Dedifferentiated amniotic fluid mesenchymal stem cell (primary cell): ENCODE measurements at regions not wholly inside any gene's neighbourhood (a gene's known extent, or its start where the extent isn't known, plus 50 kb on each side); places are given as distances from the start of the nearest gene placed in this dataset.

Experiments used
- DNase-seq: peaks from one replicate; pipeline ENCODE4 v3.0.0-alpha.2; 2016; ENCODE audit errors: extremely low spot score

DNA sequence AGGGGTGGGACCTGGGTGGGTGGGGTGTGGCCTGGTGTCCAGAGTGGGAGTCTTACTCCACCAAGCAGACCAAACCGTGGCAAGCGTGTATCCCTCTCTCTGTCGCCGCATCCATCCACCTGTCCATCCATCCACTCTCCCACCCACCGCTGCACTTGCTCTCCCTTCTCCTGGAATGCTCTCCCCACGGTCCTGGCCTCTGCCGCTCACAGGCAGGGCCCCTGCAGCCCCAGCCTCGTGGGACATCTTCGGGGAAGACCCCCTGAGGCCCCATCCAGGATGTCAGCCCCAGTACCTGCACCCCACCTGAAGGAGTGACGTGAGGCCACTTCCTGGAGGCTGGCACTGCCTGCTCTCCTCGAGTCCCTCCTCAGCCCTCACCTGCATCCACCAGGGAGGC lies 189.5 kb upstream of the GSE1 start:
- DNase-seq = no peak

DNA sequence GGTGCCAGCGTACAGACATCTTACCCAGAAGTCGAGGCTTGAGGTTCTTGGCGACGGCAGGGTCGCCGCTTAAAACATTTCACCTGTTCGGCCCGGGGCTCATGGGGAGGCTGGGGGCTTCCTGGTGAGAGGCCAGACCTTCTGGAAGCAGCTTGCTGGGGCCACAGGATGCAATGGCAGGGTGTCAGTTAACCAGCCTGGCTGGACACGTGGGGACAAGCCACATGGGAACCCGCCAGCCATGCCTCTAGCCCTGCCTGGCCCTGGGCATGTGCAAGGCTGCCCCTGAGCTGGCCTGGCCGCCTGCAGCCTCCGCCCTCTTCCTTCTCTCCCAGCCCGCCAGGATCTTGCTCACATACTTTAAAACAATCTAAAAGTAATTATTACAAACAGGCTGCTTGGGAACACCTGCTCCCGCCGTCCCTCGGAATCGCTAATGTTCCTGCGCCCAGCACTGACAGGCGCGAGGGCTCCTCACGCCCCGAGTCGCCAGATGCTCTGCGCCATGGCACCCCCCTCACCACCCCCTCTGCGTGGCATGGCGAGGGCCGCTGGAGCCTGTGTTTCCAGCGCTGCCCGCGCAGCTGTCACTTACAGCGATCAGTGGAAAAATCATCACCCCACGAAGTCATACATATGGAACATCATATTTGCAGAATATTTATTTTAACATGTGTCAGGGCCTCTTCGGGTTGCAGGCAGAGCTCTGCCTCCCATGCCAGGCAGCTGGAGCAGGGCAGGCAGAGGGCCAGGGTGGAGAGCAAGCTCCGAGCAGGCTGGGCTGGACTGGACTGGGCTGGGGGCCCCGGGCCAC lies 188.7 kb upstream of the GSE1 start:
- no peak for DNase-seq

DNA sequence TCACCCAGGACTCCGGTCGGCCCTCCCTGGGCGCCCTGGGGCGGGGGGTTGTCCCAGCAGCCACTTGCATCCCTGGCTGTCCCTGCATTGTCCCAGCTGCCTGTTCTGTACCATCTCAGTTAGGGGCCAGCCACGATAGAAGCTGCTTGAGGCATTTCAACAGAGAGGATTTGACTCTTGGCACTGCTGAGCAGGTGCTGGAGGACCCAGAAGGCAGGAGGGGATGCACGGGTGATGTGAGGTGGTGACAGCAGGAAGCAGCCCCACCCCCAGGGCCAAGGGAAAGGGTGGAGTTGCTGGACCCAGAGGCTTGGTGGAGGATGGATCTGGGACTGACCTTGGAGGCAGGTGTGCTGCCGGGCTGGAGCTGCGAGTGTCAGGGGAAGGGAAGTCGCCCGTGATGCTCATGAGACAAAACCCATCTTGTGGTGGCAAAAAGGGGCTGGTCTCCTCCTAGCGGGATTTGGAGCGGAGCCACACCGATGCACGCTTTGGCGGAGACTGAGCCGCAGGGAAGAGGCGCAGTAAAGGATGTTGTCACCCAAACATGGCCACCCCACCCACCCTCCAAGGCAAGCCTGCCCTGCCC lies 188.0 kb upstream of the GSE1 start:
- no peak for DNase-seq

DNA sequence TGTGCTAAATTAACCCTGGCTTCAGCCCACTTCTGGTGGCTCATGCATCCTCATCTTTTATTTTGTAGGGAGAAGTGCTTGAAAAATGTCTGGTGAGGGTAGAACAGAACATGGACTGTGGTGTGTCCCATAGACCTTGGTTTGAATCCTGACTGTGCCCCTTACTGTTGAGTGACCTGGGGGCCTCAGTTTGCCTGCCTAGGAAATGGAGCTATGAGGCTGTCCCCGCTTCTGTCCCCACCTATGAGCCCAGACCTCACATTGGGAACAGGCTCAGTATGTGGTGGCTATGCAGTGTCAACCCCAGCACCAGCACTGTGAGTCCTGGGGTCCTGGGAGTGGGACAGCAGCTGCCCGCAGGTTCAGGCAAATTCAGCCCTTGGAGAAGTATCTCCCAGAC lies 186.3 kb upstream of the GSE1 start:
- DNase-seq = no peak

DNA sequence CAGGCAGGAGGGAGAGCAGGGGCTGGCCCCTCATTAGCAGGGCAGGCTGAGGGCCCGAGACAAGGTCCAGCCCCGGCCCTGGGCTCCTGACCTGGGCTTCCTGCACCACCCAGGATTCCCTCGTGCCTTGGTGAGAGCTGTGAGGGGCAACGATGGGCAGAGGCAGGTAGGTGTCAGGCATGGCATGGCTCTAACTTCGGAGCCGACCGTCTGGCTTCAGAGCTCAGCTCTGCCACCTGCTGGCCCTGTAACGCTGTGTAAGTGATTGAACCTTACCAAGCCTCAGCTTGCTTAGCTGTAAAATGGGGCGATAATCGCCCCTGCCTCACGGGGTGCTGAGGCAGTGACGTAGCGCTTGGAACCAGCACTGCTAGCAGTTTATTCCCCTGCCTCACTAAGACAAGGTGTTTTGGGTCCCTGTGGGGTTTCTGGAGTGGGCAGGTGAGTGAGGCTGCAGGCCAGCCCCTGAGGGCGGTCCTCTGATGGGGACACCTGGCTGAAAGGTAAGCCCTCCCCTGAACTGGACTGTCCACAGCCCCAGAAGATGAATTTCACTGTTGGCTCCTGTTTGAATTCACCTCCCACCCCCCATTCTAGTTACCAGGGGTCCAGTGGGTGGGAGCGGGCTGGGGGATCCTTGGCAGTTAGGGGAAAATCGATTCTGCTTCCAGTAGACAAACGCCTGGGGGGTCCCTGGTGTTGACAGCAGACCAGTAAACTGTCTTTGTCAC lies 184.8 kb upstream of the GSE1 start:
- DNase-seq = no peak

DNA sequence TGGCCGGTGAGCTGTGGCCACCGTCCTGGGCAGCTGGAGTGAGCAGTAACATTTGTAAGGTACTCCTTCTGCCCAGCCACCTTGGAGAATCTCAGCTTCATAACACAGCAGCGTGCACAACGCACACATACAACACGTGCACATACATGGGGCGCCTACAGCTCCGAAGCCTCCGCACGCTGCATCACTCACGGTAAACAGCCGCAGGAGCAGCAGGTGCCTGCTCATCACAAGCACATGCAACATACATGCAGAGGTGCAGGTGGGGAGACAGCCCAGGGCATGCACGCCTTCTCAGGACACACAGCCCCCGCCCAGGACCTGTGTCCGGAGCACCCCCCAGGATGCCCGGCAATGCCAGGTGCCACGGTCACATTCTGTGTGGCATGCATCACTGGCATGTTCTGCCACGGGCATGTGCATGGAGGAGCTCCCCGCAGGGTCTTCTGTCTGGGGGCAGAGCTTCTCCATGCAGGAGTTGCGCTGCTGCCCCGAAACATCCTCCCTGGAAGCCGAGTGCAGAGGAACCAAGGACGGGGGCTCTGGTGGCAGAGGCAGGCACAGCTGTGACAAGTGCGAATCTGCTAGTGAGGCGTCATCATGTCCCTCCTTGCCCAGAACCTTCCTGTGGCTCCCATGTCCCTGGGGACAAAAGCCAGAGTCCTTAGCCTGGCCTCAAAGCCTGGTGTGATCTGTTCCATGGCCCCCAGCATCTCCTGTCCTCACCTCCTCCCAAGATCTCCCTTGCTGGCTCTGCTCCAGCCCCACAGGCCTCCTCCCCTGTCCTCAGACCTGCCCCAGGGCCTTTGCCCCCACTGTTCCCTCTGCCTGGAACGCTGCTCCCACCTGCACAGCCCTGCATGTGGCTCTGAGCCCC lies 184.0 kb upstream of the GSE1 start:
- DNase-seq = no peak

DNA sequence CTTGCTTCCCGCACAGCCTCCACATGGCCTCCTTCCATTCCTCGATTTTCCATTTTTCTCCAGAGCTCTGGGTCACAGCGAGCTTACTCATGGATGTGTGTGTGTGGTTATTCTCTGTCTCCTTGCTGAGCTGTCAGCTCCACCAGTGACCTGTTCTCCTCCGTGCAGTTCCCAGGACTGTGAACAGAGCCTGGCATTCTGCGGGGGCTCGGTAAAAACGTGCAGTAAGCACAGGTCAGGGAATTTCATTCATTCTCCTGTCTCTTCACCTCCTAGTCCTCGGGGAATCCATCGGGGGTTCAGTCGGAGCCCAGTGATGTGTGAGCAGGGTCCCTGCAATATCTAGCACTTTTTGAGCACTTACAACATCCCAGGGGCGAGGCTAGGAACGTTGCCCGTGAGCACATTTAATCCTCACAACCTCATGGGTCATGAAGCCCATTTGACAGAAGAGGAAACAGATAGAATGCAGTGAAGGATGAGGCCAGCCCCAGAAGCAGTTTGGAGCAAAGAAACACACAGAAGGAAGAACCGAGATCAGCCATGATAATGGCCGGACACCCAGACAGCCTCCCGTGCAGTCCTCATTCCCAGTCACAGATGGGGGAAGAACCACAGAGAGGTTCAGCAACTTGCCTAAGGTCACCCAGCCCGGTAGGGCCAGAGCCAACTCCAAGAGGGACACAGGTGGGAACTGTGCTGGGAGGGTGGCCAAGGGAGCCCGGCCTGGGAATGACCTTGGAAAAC lies 183.2 kb upstream of the GSE1 start:
- DNase-seq = no peak

DNA sequence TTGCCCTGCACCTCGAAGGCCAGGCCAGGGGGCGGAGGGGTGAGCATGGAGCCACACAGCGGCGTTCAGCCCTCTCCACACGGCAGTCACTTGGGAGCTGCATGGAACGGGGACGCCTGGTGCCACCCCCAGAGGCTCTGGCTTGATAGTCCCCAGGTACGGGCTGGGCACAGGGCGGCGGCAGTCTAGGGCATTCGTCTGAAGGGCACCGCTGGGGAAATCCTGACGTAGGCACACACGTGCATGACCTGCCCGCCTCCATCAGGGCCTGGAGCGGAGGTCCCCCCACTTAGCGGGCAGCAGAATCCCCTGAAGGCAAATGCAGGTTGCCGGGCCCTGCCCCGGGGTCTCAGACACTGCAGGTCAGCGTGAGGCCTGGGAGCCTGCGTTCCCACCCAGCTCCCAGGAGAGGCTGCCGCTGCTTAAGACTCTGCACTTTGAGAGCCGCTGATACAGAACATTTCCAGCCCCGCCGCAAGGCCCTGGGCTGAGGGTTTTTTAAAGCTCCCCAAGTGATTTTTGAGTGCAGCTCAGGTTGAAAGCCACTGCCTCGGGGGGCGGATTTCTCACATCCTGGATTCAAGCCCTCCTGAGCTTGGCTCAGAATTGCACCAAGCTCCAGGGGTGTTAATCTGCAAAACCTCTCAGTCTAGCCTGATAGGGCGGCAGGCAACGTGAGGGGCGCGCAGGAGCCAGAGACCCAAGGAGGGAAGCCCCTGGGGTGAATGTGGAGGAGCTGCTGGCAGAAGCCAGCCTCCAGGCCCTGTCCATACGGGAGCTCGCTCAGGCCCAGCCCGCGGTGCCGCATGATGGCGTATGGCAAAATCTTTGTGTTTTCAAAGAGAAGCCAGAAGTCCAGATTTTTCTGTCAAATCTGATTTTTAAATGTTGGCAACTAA lies 182.3 kb upstream of the GSE1 start:
- DNase-seq = no peak

DNA sequence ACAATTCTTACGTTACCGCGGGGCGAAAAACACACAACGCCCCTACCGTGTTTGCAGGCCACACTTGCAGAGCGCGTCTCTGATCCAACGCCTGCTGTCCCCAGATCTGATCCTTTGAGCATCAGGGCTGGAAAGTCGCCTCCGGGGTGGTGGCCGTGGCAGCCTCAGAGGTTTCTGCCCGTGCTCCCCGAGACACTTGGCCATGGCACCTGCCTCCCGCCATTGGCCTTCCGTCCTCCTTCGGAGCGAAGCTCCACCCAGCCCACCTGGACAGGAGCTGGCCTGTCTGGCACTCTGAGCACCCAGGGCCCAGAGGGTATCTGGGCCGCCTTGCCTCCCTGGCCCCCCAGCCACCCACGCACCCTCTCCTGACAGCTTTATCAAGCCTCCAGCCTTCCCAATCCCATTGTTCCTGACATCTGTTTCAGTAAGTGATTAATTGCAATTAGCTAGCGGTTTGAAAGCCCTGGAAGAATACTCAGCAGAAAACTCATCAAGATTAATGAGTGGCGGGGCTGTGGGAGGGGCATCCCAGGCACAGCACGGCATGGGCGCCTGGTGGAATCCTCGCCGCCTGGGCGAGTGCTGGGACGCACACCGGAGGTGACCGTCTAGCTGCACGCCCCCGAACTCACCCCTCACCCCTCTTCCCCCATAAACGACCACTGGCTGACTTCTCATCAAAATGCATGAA lies 181.5 kb upstream of the GSE1 start:
- DNase-seq = no peak

DNA sequence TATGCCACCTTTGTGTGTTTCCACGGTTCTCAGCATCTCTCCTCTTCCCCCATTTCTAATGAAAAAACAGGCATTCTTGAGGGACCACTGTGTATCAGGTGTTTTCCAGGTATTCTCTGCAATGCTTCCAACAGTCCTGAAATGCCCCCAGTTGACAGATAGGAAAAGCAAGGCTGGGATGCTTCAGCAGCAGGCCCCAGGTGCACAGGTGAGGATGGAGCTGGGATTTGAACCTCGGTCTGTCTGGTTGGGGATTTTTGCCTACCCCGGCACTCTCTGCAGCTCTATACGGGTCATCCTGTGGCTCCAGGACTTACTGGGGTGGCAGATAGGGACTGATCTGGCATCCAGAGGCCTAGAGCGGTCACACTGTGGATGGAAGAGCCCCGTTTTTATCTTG lies 180.5 kb upstream of the GSE1 start:
- no peak for DNase-seq

DNA sequence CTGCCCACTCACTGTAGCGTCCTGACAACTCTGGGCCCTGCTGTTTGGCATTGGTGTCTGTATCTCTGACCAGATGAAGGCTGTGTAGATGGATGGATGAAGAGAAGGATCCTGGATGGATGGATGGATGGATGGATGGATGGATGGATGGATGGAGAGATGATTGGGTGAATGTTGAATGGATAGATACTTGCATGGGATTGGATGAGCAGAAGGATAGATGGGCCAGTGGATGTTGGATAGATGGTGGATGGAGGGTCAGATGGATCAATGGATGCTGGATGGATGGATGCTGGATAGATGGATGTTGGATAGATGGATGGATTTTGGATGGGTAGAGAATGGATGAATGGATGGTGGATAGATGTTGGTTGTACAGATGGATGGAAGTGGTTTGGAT lies 179.6 kb upstream of the GSE1 start:
- no peak for DNase-seq

DNA sequence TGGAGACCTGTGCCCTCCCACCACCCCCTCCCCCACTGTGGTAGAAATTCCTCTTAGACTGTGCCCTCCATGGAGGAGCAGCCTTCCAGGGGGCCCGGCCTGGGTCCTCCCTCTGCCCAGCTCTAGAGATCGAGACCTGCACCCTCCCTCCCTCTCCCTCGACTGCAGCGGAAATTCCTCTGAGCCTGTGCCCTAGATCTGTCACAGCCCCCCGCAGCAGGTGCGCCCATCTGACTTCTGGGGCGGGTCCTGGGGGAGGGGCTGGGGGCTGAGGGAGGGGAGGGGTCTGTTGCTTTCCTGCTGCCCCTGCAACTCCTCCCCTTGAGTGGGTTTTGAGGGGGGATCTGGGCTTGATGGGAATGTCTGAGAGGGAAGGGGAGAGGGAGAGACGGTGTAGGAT lies 177.8 kb upstream of the GSE1 start:
- no peak for DNase-seq

DNA sequence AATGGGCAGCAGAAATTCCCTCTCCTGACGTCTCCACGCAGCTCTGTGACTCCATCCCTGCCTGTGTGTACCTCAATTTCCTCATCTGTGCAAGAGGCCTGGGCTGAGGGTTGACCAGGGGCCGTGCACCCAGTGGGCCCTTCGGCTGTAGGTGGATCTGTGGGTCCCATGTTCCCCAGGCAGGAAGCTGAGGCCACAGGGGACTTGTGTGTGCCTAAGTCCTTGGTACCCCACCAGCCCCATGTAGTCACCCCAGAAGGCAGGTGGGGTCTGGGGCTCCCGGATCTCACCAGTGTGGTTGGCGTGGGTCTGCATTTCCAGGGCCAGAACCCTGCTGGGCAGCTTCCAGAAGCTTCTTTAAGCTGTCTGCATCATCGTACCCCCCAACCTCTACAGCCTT lies 177.4 kb upstream of the GSE1 start:
- DNase-seq = no peak

DNA sequence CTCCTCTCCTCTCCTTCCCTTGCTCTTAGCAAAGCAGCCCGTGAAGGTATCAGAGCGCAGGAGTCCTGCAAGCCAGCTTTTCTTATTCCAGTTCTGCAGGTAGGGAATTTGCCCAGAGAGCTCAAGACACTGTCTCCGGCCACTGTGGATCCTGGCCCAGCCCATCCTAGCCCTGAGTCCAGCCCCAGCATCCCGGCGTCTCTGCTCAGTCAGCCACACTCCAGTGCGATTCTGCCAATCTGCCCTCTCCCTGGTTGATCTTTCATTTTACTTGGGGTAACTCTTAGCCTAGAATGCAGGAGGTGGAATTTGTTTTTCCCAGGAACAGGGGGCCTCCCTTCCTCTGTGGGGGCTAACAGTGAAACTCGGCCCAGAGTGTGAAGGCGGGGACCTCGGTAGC lies 176.9 kb upstream of the GSE1 start:
- no peak for DNase-seq

DNA sequence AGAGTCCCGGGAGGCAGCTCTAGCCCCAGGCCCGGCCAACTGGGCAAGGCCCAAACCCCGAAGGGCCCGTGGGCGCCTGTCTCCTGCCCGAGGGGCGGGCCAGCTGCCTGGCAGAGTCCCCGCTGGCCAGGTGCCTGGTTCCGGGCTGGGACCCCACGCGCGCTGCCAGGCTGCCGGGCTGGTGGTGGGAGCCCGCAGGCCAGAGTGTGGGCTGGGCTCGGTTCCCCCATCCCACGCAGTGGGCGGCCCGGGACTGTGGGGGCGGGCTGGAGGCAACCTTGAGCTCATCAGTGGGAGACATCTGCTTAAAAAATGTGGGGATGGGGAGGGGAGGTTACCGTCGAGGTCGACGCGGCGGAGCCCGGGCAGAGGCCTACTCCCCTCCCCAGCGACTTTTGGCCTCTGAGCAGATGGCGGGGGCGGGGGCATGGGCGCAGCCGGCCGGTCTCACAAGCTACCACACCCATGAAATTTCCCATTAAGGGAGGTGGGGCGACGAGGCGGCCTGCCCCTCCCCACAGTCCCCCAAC lies 176.4 kb upstream of the GSE1 start:
- no peak for DNase-seq

DNA sequence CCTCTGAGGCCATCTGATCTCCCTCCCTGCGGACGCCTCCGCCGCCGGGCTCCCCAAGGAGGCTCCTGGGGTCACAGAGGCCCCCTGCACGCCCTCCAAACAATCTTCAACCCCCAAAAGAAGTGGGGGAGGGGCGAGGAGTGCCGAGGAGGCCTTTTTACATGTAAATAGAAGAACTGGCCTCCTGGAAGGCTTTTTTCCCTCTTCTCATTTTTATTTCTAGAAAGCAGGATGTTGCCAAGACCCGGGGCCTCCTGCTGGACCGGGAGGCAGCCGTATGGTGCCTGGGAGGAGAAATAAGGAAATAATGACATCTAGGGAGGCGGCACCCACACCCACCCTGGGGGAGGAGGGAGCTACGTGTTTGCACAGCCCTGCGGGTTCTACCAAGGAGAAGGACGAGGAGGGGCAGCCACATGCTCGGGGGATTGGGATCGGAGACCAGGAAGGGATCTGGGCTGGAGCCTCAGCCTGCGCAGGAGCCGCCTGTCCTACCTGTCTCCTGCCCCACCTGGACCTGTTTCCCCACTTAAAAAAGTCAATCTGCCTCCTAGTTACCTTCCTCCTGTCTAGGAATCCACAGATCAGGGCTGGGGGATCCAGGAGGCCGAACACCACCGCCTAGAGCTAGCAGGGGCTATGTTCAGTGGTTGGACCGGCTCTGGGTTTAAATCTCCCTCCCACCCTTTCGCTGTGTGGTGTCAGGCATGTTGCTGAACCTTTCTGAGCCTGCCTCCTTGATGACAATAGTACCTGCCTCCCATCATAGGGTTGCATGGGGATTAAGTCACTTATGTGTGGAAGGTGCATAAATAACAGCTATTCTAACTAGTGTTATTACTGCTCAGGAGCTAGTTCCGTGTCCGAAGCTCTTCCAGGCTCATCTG lies 175.7 kb upstream of the GSE1 start:
- DNase-seq = no peak

DNA sequence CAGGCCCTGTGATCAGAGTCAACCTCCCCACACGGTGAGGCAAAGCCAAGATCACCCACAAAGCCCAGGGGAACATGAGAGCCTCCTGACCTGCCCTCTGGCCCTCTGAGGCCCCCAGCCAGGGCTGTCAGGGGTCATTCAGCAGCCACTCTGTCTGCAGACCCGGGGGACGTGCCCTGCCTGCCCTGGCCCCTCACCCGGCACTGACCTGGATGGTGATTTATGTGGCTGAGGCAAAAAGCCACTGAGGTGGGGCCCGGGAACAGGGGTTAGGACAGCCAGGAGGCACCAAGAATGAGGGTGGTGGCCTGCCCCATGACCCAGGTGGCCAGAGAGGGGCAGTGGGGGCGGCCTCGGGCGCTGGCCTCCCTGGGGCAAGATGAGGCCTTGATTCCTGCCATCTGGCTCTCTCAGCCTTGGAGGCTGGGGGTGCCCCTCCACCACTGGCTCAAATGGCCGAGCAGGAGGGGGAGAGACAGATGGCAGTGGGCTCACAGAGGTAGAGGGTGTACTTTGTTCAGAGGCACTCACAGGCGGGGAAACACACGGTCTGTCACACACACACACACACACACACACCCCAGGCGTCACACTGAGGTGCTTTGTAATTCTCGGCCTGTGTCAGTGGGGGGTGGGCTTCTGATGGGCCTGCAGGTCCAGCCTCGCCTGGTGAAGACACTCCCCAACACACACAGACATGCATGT lies 174.0 kb upstream of the GSE1 start:
- no peak for DNase-seq

DNA sequence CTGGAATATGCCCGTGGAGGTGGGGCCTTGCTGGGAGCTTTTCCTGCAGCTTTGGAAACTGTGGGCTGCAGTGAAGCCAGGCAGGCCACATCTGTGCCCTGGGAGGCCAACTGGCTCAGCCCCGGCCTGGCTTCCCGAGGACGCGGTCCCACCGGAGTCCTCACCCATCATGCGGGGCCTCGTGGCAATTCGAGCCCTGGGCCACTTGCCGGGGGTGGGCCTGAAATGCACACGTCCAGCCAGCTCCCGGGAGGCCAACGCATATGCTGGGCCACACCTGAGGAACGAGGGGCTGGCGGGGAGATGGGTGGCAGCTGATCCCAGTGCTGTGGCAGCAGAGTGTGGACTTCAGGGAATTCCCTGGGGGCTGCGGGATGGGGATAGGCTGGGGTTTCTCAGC lies 172.4 kb upstream of the GSE1 start:
- no peak for DNase-seq
